CD4-positive, CD25-positive, alpha-beta regulatory T cell (primary cell): ENCODE measurements at regions not wholly inside any gene's neighbourhood (a gene's known extent, or its start where the extent isn't known, plus 50 kb on each side); places are given as distances from the start of the nearest gene placed in this dataset.
"Not testable (repeated sequence)": the region's sequence is repeated elsewhere in the genome, so short reads cannot be mapped to it uniquely, and the experiment has no call there.

ENCODE experiments used
- ATAC-seq, 2 donors: fragments of 150-1000 bp; cut with Tn5 transposase; one replicate each; pipeline ENCODE4 v1.10.0; 2021; ENCODE audit warnings: low read depth in 2 of 2, moderate number of reproducible peaks in 2 of 2, moderate library complexity in 1 of 2
- DNase-seq, 3 donors: peaks; one replicate each; pipeline versions ENCODE4 v3.0.0 to v3.0.0-alpha.2; 2012 to 2022; ENCODE audit warnings: mixed read lengths in 1 of 3
- H3K27ac ChIP-seq: one replicate; pipeline ENCODE4 v1.7.0; 2013; ENCODE audit warnings: mild to moderate bottlenecking, low read length; ENCODE audit not compliant: insufficient read depth, poor library complexity, severe bottlenecking
- H3K27me3 ChIP-seq: one replicate; pipeline ENCODE4 v1.7.0; 2013; ENCODE audit warnings: low read length; ENCODE audit not compliant: control insufficient read depth, insufficient read depth
- H3K36me3 ChIP-seq: one replicate; pipeline ENCODE4 v1.7.0; 2013; ENCODE audit warnings: mild to moderate bottlenecking, low read length, moderate library complexity; ENCODE audit not compliant: control insufficient read depth, insufficient read depth
- H3K4me1 ChIP-seq: 2 replicates; pipeline ENCODE4 v1.7.0; 2013; ENCODE audit warnings: mild to moderate bottlenecking, low read length; ENCODE audit not compliant: insufficient read depth, control insufficient read depth, poor library complexity, severe bottlenecking
- H3K4me3 ChIP-seq: one replicate; pipeline ENCODE4 v1.7.0; 2013; ENCODE audit warnings: low read depth, mild to moderate bottlenecking, low read length, moderate library complexity
- H3K9me3 ChIP-seq, 2 experiments: 1 replicate in 1 of 2; 2 replicates in 1 of 2; pipeline ENCODE4 v1.7.0; 2013; ENCODE audit warnings: low read length in 2 of 2, mild to moderate bottlenecking in 1 of 2, moderate library complexity in 1 of 2; ENCODE audit not compliant: control insufficient read depth in 2 of 2
- H3K27ac Mint-ChIP-seq, 3 donors: one replicate each; pipeline ENCODE4 v1.8.0; 2020 to 2022; ENCODE audit warnings: mild to moderate bottlenecking in 3 of 3, mixed read lengths in 3 of 3, moderate library complexity in 2 of 3
- H3K27me3 Mint-ChIP-seq: one replicate; pipeline ENCODE4 v1.8.0; 2022; ENCODE audit warnings: mild to moderate bottlenecking, mixed read lengths
- H3K36me3 Mint-ChIP-seq: one replicate; pipeline ENCODE4 v1.8.0; 2020; ENCODE audit warnings: mixed read lengths
- H3K4me1 Mint-ChIP-seq, 4 donors: one replicate each; pipeline ENCODE4 v1.8.0; 2020 to 2022; ENCODE audit warnings: mixed read lengths in 4 of 4, mild to moderate bottlenecking in 1 of 4
- H3K4me3 Mint-ChIP-seq, 4 donors: one replicate each; pipeline ENCODE4 v1.8.0; 2020 to 2022; ENCODE audit warnings: mild to moderate bottlenecking in 4 of 4, mixed read lengths in 4 of 4, moderate library complexity in 3 of 4
- H3K9me3 Mint-ChIP-seq, 7 donors: one replicate each; pipeline ENCODE4 v1.8.0; 2020 to 2022; ENCODE audit warnings: mixed read lengths in 7 of 7, mild to moderate bottlenecking in 3 of 7, moderate library complexity in 2 of 7

GRCh38 chr11:50186146-50186545 is 153.5 kb downstream of the OR4C45 start:
- H3K4me3 Mint-ChIP-seq, result no peak overlapping the region
- Histone ChIP-seq H3K9me3 (peaks cover 0 to 6% of the 10 kb centered on the region in 2 experiments), H3K27ac (no peak overlapping the region), H3K36me3 (no peaks in the 10 kb centered on the region), H3K4me3 (no peak overlapping the region), H3K4me1 (no peaks in the 10 kb centered on the region), H3K27me3 (no peaks in the 10 kb centered on the region)
- no peak for ATAC-seq
- H3K9me3 Mint-ChIP-seq, result peaks cover 3 to 18% (median 9%) of the 10 kb centered on the region in 7 donors
- H3K27ac Mint-ChIP-seq, result no peak overlapping the region
- H3K4me1 Mint-ChIP-seq, result no peaks in the 10 kb centered on the region
- DNase-seq, result no peak
- H3K36me3 Mint-ChIP-seq, result no peaks in the 10 kb centered on the region
- H3K27me3 Mint-ChIP-seq, result no peaks in the 10 kb centered on the region

- DNase-seq, result no peak
- H3K36me3 Mint-ChIP-seq, result no peaks in the 10 kb centered on the region
- Histone ChIP-seq H3K4me1 (no peaks in the 10 kb centered on the region), H3K4me3 (no peak overlapping the region), H3K9me3 (peaks cover 0 to 6% of the 10 kb centered on the region in 2 experiments), H3K36me3 (no peaks in the 10 kb centered on the region), H3K27me3 (no peaks in the 10 kb centered on the region), H3K27ac (no peak overlapping the region)
- H3K9me3 Mint-ChIP-seq, result peaks cover 3 to 23% (median 9%) of the 10 kb centered on the region in 7 donors
- no peaks in the 10 kb centered on the region for H3K4me1 Mint-ChIP-seq
- no peak for ATAC-seq
- no peak overlapping the region for H3K27ac Mint-ChIP-seq
- H3K27me3 Mint-ChIP-seq, result no peaks in the 10 kb centered on the region
- no peak overlapping the region for H3K4me3 Mint-ChIP-seq
Measured at GRCh38 chr11:50187220-50187619, 154.5 kb downstream of the OR4C45 start.

- no peak overlapping the region for H3K4me3 Mint-ChIP-seq
- peaks cover 3 to 20% (median 9%) of the 10 kb centered on the region in 7 donors for H3K9me3 Mint-ChIP-seq
- no peaks in the 10 kb centered on the region for H3K4me1 Mint-ChIP-seq
- H3K4me3 ChIP-seq, result no peak overlapping the region
- H3K36me3 ChIP-seq, result no peaks in the 10 kb centered on the region
- ATAC-seq (no peak), DNase-seq (no peak)
- no peaks in the 10 kb centered on the region for H3K27me3 Mint-ChIP-seq
- no peaks in the 10 kb centered on the region for H3K36me3 Mint-ChIP-seq
- H3K9me3 ChIP-seq, result peaks cover 0 to 6% of the 10 kb centered on the region in 2 experiments
- H3K4me1 ChIP-seq, result no peaks in the 10 kb centered on the region
- H3K27ac ChIP-seq, result no peak overlapping the region
- H3K27me3 ChIP-seq, result no peaks in the 10 kb centered on the region
- no peak overlapping the region for H3K27ac Mint-ChIP-seq
Measured at GRCh38 chr11:50188040-50188439, 155.4 kb downstream of the OR4C45 start.

- no peak overlapping the region for H3K4me3 ChIP-seq
- Mint-ChIP-seq H3K27me3 (no peaks in the 10 kb centered on the region), H3K4me1 (no peaks in the 10 kb centered on the region), H3K36me3 (no peaks in the 10 kb centered on the region), H3K27ac (no peak overlapping the region), H3K4me3 (no peak overlapping the region), H3K9me3 (peaks cover 3 to 41% (median 6%) of the 10 kb centered on the region in 7 donors)
- peaks cover 0 to 2% of the 10 kb centered on the region in 2 experiments for H3K9me3 ChIP-seq
- no peak overlapping the region for H3K27ac ChIP-seq
- no peaks in the 10 kb centered on the region for H3K4me1 ChIP-seq
- H3K27me3 ChIP-seq, result no peaks in the 10 kb centered on the region
- no peak for ATAC-seq
- no peaks in the 10 kb centered on the region for H3K36me3 ChIP-seq
- DNase-seq, result no peak
Measured at GRCh38 chr11:50192743-50193142, 160.1 kb downstream of the OR4C45 start.

DNA sequence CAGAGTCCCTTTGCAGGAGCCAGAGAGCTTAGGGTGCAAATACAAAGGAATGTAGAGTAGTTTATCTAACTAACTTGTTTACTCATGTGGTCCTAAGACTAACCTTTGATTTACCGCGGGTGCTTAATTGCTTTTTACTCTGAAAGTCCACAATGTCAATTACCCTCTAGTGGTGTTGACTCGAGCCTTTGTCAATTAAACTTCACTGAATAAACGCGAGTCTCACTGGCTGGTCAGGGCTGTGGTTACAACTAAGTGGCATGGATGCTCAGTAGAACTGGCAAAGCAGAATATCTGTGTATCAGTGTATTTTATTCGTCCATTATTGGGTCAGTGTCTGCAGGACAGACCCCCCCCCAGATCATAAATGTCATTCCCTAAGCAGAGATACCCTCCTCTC is 181.7 kb downstream of the OR4C45 start:
- Mint-ChIP-seq H3K4me3 (no peak overlapping the region), H3K27me3 (no peaks in the 10 kb centered on the region), H3K9me3 (peaks cover 6 to 30% (median 13%) of the 10 kb centered on the region in 7 donors), H3K4me1 (no peaks in the 10 kb centered on the region), H3K27ac (no peak overlapping the region), H3K36me3 (no peaks in the 10 kb centered on the region)
- no peak for DNase-seq
- no peaks in the 10 kb centered on the region for H3K27me3 ChIP-seq
- no peaks in the 10 kb centered on the region for H3K36me3 ChIP-seq
- no peak overlapping the region for H3K4me3 ChIP-seq
- H3K9me3 ChIP-seq, result peaks cover 0 to 2% of the 10 kb centered on the region in 2 experiments
- H3K4me1 ChIP-seq, result no peaks in the 10 kb centered on the region
- no peak overlapping the region for H3K27ac ChIP-seq
- no peak for ATAC-seq

- Mint-ChIP-seq H3K27ac (no peak overlapping the region), H3K36me3 (no peaks in the 10 kb centered on the region), H3K27me3 (no peaks in the 10 kb centered on the region), H3K4me1 (no peaks in the 10 kb centered on the region), H3K4me3 (no peak overlapping the region), H3K9me3 (peaks cover 2 to 10% (median 4%) of the 10 kb centered on the region in 7 donors)
- H3K9me3 ChIP-seq, result peaks cover 2 to 3% of the 10 kb centered on the region in 2 experiments
- no peaks in the 10 kb centered on the region for H3K36me3 ChIP-seq
- no peaks in the 10 kb centered on the region for H3K27me3 ChIP-seq
- H3K4me3 ChIP-seq, result no peak overlapping the region
- H3K4me1 ChIP-seq, result no peaks in the 10 kb centered on the region
- DNase-seq (no peak), ATAC-seq (no peak)
- no peak overlapping the region for H3K27ac ChIP-seq
Measured at GRCh38 chr11:50220651-50221050, 188.0 kb downstream of the OR4C45 start.

- H3K36me3 ChIP-seq, result not testable (repeated sequence)
Measured at GRCh38 chr11:50238368-50238767, 205.7 kb downstream of the OR4C45 start.

DNA sequence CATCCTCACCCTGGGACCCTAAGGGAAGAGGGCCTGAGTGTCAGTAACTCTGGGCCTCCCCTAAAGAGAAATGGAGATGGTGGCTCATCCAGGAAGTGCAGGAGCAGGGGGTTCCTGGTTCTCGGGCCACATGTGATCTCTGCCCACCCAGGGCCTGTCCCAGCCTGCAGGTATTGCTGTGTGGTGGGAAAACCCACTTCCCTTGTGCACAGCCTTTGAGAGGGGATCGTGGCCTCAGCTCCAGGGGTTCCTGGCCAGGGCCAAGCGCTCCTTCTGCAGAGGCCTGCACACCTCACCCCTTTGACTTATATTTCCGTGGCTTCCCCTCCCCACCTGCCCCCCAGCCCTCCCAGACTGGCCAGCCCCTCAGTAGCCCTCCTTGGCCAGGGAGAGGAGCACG is 213.5 kb downstream of the OR4C45 start:
- H3K27ac Mint-ChIP-seq, result no peak overlapping the region

More at GRCh38 chr11:50238368-50238767, 205.7 kb downstream of the OR4C45 start:
- not testable (repeated sequence) for H3K4me3 ChIP-seq, H3K4me1 ChIP-seq, H3K4me3 Mint-ChIP-seq, H3K4me1 Mint-ChIP-seq, H3K36me3 Mint-ChIP-seq, ATAC-seq, H3K27me3 ChIP-seq, H3K27ac Mint-ChIP-seq, DNase-seq, H3K27ac ChIP-seq, H3K27me3 Mint-ChIP-seq
- peaks cover 2 to 22% (median 8%) of the 10 kb centered on the region in 7 donors for H3K9me3 Mint-ChIP-seq
- peaks cover 2 to 12% of the 10 kb centered on the region in 2 experiments for H3K9me3 ChIP-seq

More for the DNA sequence above, 213.5 kb downstream of the OR4C45 start:
- H3K4me1 Mint-ChIP-seq, result no peaks in the 10 kb centered on the region
- no peak overlapping the region for H3K27ac ChIP-seq
- H3K9me3 ChIP-seq, result peaks cover 2 to 15% of the 10 kb centered on the region in 2 experiments
- H3K9me3 Mint-ChIP-seq, result peaks cover 0 to 10% (median 3%) of the 10 kb centered on the region in 7 donors
- no peaks in the 10 kb centered on the region for H3K27me3 Mint-ChIP-seq
- H3K36me3 Mint-ChIP-seq, result no peaks in the 10 kb centered on the region
- no peak for DNase-seq
- H3K27me3 ChIP-seq, result no peaks in the 10 kb centered on the region
- no peaks in the 10 kb centered on the region for H3K36me3 ChIP-seq
- ATAC-seq, result no peak
- H3K4me1 ChIP-seq, result no peaks in the 10 kb centered on the region
- H3K4me3 Mint-ChIP-seq, result no peak overlapping the region
- H3K4me3 ChIP-seq, result no peak overlapping the region
